ENCODE measurements at regions not wholly inside any gene's neighbourhood (a gene's known extent, or its start where the extent isn't known, plus 50 kb on each side); places are given as distances from the start of the nearest gene placed in this dataset.
A peak's percentile ranks its signal among the peaks of the same experiment; 100 is the strongest.
"Not testable (repeated sequence)": the region's sequence is repeated elsewhere in the genome, so short reads cannot be mapped to it uniquely, and the experiment has no call there.

GRCh38 chr15:31438601-31439265 lies 112.1 kb downstream of the KLF13 start:
- ChIA-PET POLR2A (interaction anchor here (2.6 kb wide), 1 partner anchor 50 kb away, joined by 7 read pairs; no protein-coding TSS in a partner anchor), CTCF (interaction anchor here (0.7 to 12.2 kb wide), 20 partner anchors 11 to 536 kb away, joined by 3 to 254 read pairs (median 4); no protein-coding TSS in a partner anchor)
- H3K4me2 ChIP-seq = no peak overlapping the region
- ATAC-seq (no peak), DNase-seq (ENCODE audit: low read depth in 1 of 2, low spot score in 1 of 2) (no peak), FAIRE-seq (no peak)
- H3K27ac ChIP-seq = no peak overlapping the region
- H3K4me1 ChIP-seq = peaks cover 41% of the 10 kb centered on the region
- WGBS (ENCODE audit: missing lambda C conversion rate) = 85% methylated on average over 10 of the region's 10 CpGs
- no peak overlapping the region for H3K4me3 ChIP-seq
- H3K9me3 ChIP-seq = no peaks in the 10 kb centered on the region
- TF ChIP-seq TFCP2L1 (CRISPR knock-in tag; IDR thresholded peaks at IDR 0.05) (no peak), GATA3 (IDR thresholded peaks at IDR 0.05; ENCODE audit: borderline replicate concordance) (no peak), JUN (IDR thresholded peaks at IDR 0.05) (no peak), FOXS1 (CRISPR knock-in tag; IDR thresholded peaks at IDR 0.05) (no peak), FOSB (CRISPR knock-in tag; IDR thresholded peaks at IDR 0.05) (no peak), SMC3 (IDR thresholded peaks at IDR 0.05) (no peak), USF2 (IDR thresholded peaks at IDR 0.05) (no peak), EHMT2 (IDR thresholded peaks at IDR 0.05; ENCODE audit: low read depth) (no peak), ZSCAN20 (CRISPR knock-in tag; IDR thresholded peaks at IDR 0.05) (no peak), SREBF2 (IDR thresholded peaks at IDR 0.05) (no peak), CTCF (IDR thresholded peaks at IDR 0.05) (no peak), PBX3 (IDR thresholded peaks at IDR 0.05) (no peak), ZFP36 (IDR thresholded peaks at IDR 0.05; ENCODE audit: borderline replicate concordance, partially characterized antibody) (no peak), RCOR1 (IDR thresholded peaks at IDR 0.05; ENCODE audit: low read depth, low read length) (no peak), HOXB13 (CRISPR knock-in tag; IDR thresholded peaks at IDR 0.05; ENCODE audit: low read depth) (no peak), RFX5 (IDR thresholded peaks at IDR 0.05) (no peak), HOXA7 (CRISPR knock-in tag; IDR thresholded peaks at IDR 0.05) (no peak), CBX8 (IDR thresholded peaks at IDR 0.05) (no peak), EP300 (IDR thresholded peaks at IDR 0.05) (no peak)

- TF ChIP-seq RARB (CRISPR knock-in tag; IDR thresholded peaks at IDR 0.05) = no peak
- no peak for TF ChIP-seq FOXS1 (CRISPR knock-in tag; IDR thresholded peaks at IDR 0.05)
- TF ChIP-seq TFCP2L1 (CRISPR knock-in tag; IDR thresholded peaks at IDR 0.05) = no peak
- peak; percentile 78 for TF ChIP-seq SMC3 (IDR thresholded peaks at IDR 0.05)
- no peak for TF ChIP-seq NR3C1 (IDR thresholded peaks at IDR 0.05)
- TF ChIP-seq RAD21 (conservative IDR thresholded peaks at IDR 0.05 in 1 of 2, IDR thresholded peaks at IDR 0.05 in 1 of 2) = peak; percentile 81 to 88
- TF ChIP-seq ZNF302 (CRISPR knock-in tag; IDR thresholded peaks at IDR 0.05) = no peak
- TF ChIP-seq CTCF (IDR thresholded peaks at IDR 0.05) = peak; percentile 58
- peaks cover 46% of the 10 kb centered on the region for H3K4me1 ChIP-seq
- DNase-seq (ENCODE audit: low read depth in 1 of 2, low spot score in 1 of 2) (peak; percentile 75 to 80), ATAC-seq (peak; percentile 49 to 78; a peak in 5 of 6 replicates), FAIRE-seq (no peak)
- no peak overlapping the region for H3K27ac ChIP-seq
- H3K4me3 ChIP-seq = no peak overlapping the region
- H3K4me2 ChIP-seq = no peak overlapping the region
- ChIA-PET POLR2A (interaction anchor here (2.6 kb wide), 1 partner anchor 49 kb away, joined by 7 read pairs; no protein-coding TSS in a partner anchor), CTCF (interaction anchor here (0.7 to 12.2 kb wide), 25 partner anchors 12 to 239 kb away, joined by 3 to 254 read pairs (median 4); no protein-coding TSS in a partner anchor)
- WGBS (ENCODE audit: missing lambda C conversion rate) = 75% methylated on average over 10 of the region's 10 CpGs
- no peaks in the 10 kb centered on the region for H3K9me3 ChIP-seq
Observed at GRCh38 chr15:31439328-31439727, 112.7 kb downstream of the KLF13 start.

GRCh38 chr15:31440216-31440615 lies 113.6 kb downstream of the KLF13 start:
- ChIA-PET POLR2A (interaction anchor here (0.6 to 2.6 kb wide), 4 partner anchors 17 to 64 kb away, joined by 3 to 8 read pairs (median 6); no protein-coding TSS in a partner anchor), CTCF (interaction anchor here (0.7 to 12.2 kb wide), 23 partner anchors 12 to 535 kb away, joined by 3 to 254 read pairs (median 5); no protein-coding TSS in a partner anchor)
- not testable (repeated sequence) for DNase-seq (ENCODE audit: low read depth in 1 of 2, low spot score in 1 of 2); FAIRE-seq; H3K4me3 ChIP-seq; H3K9me3 ChIP-seq; ATAC-seq
- WGBS (ENCODE audit: missing lambda C conversion rate) = 98% methylated on average over 20 of the region's 20 CpGs
- Histone ChIP-seq H3K4me2 (peak overlapping the region; percentile 87), H3K4me1 (peaks cover 42% of the 10 kb centered on the region), H3K27ac (peak overlapping the region; percentile 91 to 93; a peak in 5 of 6 replicates)

All from A549 (cell line).